ENCODE measurements at regions not wholly inside any gene's neighbourhood (a gene's known extent, or its start where the extent isn't known, plus 50 kb on each side); places are given as distances from the start of the nearest gene placed in this dataset.

DNA sequence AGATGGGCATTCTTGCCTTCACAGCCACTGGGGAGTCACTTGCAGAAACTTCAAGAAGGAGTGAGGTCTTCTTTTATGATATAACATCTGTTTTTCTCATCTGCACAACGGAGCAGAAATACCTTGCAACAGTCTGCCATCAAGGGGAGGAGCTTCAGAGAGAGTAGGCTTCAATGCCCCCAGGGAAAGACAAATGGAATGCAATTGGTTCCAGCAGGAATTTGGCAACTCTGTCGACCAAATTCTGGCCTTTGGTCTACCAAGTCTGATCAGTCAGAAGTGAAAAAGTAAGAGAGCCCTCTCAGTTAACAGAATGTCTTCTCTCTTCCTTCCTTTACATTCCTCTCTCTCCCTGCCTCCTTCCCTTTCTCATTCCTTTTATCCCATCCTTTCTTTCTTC, 229.3 kb downstream of the IDS start:
- intact Hi-C loops (cut with micrococcal nuclease) = no loop called here

DNA sequence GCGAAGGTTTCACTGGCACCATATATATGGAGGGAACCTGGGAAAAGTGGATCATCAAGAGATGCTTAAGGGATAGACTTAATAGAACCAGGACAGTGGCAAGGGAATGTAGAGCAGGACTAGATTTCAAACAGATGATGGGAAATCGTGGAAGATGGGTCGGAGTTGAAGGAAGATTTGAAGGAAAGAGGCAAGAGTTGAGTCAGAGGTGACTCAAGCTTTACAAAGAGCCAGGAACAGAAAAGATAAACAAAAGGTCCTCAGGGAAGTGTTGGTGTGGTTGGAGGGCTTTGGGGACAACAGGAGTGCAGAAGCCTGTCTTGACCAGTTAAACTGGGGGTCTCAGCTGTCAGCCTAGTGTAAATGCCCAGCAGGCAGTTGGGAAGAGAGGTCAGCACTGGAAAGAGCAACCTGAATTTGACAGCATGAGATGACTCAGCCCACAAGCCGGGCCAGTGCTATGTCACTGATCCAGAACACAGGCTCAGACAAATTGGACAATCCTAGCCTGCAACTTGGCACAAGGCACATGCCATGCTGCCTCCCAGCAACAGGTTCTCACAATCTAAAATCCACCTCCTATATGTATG, 230.5 kb downstream of the IDS start:
- intact Hi-C loops (cut with micrococcal nuclease) = no loop called here

DNA sequence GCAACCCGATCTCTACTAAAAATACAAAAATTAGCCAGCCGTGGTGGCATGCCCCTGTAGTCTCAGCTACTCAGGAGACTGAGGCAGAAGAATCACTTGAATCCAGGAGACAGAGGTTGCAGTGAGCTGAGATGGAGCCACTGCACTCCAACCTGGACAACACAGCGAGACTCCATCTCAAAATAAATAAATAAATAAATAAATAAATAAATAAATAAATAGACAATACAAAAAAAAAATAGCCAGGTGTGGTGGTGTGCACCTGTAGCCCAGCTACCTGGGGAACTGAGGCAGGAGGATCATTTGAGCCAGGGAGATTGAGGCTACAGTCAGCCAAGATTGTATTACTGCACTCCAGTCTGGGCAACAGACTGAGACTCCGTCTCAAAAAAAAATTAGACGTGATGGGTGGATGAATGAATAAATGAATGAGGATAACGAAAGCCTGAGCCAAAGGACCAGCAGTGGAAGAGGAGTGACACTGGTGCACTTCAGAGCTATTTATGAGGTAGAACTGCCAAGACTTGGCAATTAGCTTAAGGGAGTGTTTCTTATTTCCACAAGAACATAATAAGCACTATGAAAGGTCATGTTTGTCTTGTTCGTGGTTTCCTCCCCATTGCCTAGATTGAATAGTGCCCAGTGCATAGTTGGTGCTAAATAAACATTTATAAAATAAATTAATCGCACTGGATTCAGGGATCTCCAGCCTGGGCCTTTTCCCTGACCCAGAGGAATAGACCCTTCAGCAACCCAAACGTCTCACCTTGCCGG, 232.2 kb downstream of the IDS start:
- intact Hi-C loops (cut with micrococcal nuclease) = no loop called here

DNA sequence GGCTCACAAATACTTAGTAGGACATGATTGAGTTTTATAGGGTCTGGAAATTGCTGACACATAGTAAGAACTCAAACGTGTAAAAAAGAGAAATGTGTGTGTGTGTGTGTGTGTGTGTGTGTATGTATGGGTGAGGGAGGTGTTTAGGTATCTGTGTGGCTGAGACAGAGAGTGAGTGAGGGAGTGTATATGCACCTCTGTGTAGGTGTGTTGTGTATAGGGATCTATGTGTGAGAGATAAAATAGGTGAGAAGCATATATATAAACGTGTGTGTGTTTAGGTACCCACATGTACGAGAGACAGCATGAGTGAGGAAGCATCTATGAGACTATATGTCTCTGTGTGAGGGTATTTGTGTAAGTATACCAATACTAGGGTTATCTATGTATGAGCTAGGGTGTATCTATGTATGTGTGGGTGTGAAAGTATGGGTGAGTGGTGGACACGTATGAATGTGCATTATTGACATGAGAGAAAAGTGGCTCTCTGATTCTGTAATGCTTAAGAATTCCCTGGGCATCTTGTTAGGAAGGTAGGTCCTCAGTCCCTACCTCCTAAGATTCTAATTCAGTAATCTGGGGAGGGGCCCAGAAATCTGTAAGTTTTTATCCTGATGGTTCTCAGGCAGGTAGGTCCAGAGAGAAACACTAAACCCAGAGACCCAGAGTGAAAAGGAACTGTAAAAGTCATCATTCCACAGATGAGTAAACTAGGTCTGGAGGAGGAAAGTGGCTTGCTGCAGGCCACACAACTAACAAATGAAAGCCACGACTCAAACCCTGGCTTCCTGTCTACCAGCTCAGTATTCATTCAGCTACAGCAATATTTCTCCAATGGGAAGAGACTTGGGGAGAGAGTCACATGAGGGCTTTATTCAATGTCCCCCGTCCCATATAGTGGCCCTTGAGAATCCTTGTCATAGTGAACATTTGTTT, 237.0 kb downstream of the IDS start:
- intact Hi-C loops (cut with micrococcal nuclease) = no loop called here

DNA sequence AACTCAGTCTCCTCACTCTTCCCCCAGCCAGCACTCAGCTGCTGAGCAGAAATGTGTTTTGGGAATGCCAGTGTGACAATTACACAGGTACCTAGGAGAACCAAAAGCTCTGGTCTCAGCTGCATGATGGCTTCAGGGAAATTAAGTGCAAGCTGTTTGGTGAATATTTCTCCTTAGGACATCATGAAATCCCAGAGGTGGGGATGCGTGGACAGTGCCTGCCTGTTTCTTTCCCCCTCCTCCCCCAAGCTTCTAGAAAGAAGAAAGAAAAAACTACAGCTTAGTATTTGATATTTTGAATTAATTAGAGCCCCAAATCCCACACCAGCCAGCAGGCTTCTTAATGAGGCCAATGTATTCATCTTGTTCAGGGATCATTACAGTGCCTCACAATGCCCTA, 243.0 kb downstream of the IDS start:
- intact Hi-C loops (cut with micrococcal nuclease) = no loop called here

DNA sequence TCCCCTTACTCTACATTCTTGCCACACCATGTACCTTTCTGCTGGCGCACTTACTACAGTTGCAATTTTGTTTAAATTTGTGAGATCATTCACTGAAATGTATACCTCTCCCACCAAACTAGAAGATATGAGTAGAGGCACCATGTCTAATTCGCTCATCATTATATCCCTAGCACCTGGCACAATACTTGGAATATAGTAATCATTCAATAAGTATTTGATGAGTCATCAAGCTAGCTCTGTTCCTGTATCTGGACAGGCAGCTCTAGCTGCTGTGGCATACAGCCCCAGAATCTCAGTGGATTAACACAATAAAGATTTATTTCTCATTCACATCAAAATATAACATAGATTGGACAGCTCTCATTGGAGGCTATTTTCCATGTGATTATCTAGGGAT, 245.9 kb downstream of the IDS start:
- intact Hi-C loops (cut with micrococcal nuclease) = no loop called here

DNA sequence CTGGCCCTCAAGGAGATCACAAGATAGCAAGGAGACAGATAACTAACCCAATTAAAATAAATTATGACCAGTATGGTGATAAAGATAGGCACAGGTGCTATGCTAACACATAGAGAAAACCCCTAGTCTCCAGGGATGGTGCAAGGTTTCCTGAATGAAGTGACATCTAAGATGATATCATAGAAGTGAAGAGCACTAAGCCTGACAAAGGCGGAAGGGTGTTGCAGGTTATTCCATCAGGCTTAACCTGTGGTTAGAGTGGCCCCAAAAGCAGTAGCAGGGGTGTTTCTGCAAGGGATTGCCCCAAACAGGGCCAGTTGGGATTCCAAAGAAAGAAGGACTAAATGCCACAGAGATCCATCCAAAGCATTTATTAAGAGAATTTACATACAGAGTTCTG, 249.2 kb downstream of the IDS start:
- intact Hi-C loops (cut with micrococcal nuclease) = no loop called here

DNA sequence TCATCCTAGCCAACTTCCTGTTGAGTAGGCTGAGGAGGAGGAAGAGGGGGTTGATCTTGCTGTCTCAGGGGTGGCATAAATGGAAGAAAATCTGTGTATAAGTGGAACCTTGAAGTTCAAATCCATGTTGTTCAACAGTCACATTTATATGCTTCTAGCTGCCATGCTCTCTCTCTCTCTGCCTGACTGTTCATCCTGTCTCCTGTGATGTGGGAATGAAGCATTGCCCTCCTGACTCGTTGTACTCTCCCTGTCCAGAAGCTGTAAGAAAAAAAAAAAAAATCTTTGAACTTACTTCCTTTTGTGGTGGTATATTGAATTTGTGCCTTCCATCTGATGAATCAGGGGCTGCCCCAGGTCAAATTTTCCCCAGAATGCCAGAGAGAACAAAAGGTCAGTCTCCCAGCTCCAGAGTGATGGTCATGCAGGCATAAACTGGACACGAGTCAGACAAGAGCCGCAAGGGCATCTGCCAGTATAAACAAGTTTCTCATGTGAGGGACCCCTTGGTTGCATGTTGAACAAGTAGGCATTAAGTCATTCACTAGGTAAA, 257.0 kb downstream of the IDS start:
- intact Hi-C loops (cut with micrococcal nuclease) = no loop called here

DNA sequence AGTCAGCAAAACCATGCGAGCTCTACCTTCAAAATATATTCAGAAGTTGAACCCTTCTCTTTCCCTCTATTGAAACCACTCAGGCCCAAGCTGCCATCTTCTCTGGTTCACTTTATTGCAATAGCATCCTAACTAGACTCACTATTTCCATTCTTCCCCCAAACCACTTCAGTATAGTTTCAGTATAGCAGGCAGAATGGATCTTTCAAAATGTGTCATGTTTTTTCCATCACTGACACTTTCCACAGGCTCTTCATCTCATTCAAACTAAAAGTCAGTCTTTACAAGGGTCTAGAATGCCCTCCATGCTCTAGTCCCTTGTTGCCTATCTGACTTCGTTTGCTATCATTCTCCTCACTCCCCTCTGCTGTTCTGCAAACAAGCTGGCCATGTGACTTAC, 274.4 kb downstream of the IDS start:
- intact Hi-C loops (cut with micrococcal nuclease) = no loop called here

DNA sequence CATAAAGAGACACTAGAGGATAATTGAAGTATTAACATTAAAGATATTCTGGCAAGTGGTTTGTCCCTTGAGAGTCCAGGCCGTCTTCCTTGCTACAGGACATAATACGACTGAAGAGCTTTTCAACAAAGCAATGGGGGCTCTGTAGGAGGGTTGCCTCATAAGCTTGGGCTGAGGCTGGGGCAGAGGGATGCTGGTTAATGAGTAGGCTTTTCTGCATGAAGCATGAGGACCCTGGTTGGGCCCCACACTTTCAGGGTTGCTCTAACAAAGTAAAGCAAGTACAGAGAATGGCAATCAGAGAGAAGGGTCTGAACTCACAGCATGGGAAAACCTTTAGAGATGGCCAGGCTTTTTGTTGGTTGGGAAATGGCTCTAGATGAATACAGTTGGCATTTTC, 281.3 kb downstream of the IDS start:
- intact Hi-C loops (cut with micrococcal nuclease) = no loop called here

DNA sequence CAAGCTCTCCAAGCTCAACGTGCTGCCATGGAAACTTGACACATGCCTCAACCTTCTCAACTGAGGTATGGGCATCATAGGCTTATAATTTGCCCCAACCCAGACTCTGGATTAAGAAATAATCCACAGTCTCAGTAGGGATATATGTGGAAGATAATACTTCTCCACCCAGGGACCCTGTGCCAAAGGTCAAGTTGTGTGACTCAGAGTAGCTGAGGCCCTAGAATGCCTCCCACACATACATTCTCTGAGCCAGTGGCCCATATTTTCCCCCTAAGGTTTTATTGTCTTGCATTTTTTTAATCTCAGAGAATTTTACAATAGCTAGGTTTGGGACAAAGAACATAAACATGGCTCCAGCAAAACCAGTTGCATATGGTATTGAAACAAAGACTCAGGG, 283.1 kb downstream of the IDS start:
- intact Hi-C loops (cut with micrococcal nuclease) = no loop called here

DNA sequence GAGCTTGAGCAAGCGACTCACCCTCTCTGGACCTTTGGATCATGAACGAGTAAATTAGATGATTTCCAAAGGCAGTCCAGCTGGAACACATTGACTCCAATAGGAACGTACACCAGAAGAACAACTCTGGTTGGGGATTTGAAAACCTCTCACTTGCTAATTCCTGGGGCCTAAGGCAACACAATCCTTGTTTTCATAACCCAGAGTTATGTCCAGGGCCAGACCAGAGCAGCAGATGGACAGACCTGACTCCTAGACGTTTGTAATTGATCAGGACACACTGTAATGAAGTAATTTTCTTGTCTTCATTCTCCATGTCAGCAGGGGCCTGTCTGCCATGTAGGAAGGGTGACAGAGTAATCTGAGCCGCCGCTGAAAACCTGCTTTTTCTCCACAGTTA, 283.9 kb downstream of the IDS start:
- intact Hi-C loops (cut with micrococcal nuclease) = no loop called here

DNA sequence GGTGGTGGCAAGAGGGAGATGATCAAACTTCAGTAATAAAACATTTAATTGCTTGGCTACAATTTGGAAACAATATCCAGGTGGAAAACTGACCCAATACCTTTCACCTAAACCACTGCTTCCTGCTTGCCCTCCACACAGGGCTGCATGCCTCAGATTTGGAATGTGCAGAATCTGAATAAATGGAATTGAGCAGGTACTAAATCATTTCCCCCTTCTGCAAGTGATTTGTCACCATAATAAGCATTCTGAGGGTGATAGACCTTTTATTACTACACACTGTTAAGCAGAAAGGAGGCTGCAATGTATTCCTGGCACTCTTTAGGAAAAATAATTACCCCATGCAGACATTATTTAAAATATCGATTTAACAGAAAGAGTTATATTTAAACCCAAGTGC, 291.8 kb downstream of the IDS start:
- intact Hi-C loops (cut with micrococcal nuclease) = no loop called here

DNA sequence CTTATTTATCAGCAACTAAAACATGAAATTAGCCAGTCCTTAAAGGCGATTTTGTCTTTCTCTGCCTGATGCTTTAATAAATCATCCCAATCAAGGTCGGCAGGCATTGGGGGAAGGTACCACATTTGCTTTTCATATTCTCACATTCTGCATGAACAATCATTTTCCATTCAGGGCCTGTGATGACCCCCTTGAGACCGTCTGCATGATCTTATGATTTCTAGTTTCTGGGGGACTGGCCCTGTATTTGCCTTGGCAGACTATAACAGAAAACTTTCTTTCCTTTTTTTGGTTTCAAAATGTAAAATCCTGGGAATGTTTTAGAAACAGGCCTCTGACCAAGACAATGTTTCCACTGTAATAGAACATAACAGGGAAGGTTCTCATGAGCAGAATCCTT, 296.8 kb downstream of the IDS start:
- intact Hi-C loops (cut with micrococcal nuclease) = no loop called here

DNA sequence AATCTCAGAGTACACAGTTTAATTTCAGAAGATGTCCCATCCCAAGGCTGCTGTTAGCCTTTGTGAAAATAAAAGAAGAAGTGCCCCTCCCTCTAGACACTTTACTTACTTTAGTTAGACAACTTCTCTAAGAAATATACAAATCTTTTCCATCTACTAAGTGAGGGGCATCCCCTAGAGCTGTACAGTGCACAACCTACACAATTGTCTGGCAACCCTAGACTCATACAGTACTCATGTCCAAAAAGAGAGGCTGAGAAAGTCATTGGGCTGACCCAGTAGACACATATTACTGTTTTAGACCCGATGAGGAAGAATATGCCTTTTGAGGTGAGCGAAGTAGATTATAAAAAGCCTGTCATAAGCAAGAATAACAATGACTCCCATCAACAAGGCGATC, 297.6 kb downstream of the IDS start:
- intact Hi-C loops (cut with micrococcal nuclease) = no loop called here

DNA sequence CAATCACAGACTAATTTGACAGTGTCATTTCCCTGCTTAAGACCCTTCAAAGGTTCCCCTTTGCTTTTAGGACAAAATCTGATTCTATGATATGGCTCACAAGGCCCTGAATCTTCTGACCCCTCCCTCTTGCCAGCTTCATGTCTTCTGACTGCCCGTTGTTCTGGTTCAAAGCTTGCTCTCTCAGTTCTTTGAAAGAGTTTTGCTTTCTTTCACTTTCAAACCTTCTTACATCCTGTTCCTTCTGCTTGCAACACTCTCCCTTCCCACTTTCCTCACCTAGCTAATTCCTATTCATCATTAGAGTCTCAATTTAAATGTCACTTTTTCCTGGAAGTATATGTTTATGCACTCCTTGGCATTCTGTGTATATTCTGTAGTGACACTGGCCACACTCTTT, 299.2 kb downstream of the IDS start:
- intact Hi-C loops (cut with micrococcal nuclease) = no loop called here

DNA sequence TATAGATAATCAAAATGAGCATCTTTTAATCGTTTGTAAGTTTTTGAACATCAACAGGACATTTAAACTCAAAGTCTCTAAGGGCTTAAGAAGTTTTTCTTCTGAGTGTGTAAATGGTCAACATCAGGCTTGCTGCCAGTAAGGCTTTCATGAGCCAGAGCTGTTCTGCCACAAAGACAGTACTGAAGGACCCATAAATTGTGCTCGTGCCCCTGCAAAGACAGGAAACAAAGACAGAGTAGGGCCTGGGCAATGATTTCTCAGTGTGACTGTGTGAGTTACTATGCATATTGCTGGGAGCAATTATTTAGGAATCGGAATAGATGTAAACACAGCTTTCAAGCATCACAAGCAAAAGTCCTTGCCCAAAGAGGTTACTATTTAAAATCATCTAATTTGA, 300.0 kb downstream of the IDS start:
- intact Hi-C loops (cut with micrococcal nuclease) = no loop called here

DNA sequence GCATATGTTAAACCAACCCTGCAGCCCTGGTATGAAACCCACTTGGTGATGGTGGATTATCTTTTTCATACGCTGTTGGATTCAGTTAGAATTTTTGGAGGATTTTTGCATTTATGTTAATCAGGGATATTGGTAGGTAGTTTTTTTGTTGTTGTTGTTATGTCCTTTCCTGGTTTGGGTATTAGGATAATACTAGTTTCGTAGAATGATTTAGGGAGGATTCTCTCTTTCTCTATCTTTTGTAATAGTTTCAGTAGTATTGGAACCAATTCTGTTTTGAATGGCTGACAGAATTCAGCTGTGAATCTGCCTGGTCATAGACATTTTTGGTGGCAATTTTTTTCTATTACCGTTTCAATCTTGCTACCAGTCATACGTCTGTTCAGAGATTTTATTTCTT, 305.4 kb downstream of the IDS start:
- intact Hi-C loops (cut with micrococcal nuclease) = no loop called here

DNA sequence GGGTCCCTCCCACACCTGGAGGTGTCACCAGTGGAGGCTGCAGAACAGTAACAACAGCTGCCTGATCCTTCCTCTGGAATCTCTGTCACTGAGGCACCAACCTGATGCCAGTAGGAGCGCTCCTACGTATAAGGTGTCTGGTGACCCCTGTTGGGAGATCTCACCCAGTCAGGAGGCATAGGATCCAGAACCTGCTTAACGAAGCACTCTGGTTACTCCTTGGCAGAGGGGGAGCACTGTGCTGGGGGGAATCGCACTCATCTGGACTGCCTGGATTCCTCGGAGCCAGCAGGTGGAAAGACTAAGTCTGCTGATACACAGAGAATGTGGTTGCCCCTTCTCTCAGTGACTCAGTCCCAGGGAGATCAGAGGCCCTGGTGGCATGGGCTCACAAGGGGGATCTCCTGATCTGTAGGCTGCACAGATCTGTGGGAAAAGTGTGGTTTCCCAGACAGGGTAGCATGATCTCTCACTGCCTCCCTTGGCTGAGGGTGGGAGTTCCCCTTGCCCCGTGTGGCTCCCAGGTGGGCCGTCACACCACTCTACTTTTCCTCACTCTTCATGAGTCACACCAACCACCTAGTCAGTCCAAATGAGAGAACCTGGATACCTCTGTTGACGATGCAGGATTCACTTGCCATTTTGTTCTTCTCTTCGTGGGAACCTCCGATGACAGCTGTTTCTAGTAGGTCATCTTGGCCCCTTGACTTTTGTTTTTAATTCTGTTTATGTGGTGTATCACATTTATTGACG, 305.9 kb downstream of the IDS start:
- intact Hi-C loops (cut with micrococcal nuclease) = no loop called here

DNA sequence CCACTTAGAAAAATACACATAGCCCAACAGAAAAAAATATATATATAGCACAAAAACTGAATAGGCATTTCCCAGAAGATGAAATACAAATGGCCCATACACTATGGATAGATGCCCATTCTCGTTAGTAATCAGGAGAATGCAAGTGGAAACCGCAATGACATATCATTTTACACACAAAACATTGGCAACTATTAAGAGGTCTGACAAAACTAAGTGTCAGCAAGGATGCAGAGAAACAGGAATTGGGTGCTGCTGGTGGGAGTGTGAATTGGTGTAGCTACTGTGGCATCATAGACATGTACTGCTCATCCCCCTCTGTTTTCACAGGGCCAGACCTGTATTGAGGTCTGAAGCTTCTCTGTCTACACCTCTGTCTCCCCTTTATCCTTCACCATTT, 320.0 kb downstream of the IDS start:
- intact Hi-C loops (cut with micrococcal nuclease) = no loop called here

DNA sequence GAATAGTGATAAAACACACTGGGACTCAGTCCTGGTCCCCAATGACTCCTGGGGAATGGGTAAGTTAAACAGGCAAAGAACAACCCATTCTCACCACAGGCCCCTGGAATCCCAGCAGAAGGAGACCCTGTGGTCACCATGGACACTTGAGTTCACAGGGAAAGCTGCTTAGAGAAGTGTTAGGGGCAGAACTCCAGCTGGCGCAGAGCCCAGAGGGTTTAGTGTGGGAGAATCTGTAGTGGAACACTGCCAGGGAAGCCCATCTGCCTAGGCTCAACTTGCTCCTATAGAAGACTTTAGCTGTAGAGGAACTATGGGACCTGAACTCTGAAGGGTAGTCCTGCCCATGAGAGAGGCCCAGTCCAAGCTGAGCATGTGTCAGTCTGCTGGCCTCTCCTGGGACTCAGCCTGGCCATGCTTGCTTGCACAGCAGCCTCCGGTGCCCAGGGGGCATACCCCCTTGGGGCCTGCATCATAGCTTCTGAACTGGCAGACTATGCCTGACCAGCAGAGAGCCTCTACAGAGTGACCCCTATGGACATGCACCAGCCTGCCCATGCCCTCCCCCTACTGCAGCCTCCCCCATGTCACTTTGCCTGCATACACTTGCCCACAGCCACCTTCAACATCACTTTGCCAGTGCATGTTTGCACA, 343.5 kb downstream of the IDS start:
- intact Hi-C loops (cut with micrococcal nuclease) = no loop called here

Data from T-helper 1 cell treated with Interleukin-12 subunit alpha and Interleukin-12 subunit beta and Interleukin-4 antibody, amounts not matched to agents 30 ng/mL and 1 ng/mL, for 36 hours (primary cell).